C4-2B (cell line): ENCODE measurements at regions not wholly inside any gene's neighbourhood (a gene's known extent, or its start where the extent isn't known, plus 50 kb on each side); places are given as distances from the start of the nearest gene placed in this dataset.

ENCODE experiments used
- ZFX ChIP-seq: fragments of 450-650 bp; IDR thresholded peaks from 2 replicates; pipeline ENCODE4 v1.6.1; 2017
- TF ChIP-seq, protein P1 (sequence below): fragments of 450-650 bp; conservative IDR thresholded peaks from 2 replicates; pipeline ENCODE4 v1.5.1; 2017; ENCODE audit warnings: mild to moderate bottlenecking

- TF ChIP-seq, protein P1, sequence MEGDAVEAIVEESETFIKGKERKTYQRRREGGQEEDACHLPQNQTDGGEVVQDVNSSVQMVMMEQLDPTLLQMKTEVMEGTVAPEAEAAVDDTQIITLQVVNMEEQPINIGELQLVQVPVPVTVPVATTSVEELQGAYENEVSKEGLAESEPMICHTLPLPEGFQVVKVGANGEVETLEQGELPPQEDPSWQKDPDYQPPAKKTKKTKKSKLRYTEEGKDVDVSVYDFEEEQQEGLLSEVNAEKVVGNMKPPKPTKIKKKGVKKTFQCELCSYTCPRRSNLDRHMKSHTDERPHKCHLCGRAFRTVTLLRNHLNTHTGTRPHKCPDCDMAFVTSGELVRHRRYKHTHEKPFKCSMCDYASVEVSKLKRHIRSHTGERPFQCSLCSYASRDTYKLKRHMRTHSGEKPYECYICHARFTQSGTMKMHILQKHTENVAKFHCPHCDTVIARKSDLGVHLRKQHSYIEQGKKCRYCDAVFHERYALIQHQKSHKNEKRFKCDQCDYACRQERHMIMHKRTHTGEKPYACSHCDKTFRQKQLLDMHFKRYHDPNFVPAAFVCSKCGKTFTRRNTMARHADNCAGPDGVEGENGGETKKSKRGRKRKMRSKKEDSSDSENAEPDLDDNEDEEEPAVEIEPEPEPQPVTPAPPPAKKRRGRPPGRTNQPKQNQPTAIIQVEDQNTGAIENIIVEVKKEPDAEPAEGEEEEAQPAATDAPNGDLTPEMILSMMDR: no peak
- TF ChIP-seq ZFX: no peak
Observed at GRCh38 chr5:124962111-124962510, 215.7 kb upstream of the ZNF608 start.
